ENCODE measurements at regions not wholly inside any gene's neighbourhood (a gene's known extent, or its start where the extent isn't known, plus 50 kb on each side); places are given as distances from the start of the nearest gene placed in this dataset.

DNA sequence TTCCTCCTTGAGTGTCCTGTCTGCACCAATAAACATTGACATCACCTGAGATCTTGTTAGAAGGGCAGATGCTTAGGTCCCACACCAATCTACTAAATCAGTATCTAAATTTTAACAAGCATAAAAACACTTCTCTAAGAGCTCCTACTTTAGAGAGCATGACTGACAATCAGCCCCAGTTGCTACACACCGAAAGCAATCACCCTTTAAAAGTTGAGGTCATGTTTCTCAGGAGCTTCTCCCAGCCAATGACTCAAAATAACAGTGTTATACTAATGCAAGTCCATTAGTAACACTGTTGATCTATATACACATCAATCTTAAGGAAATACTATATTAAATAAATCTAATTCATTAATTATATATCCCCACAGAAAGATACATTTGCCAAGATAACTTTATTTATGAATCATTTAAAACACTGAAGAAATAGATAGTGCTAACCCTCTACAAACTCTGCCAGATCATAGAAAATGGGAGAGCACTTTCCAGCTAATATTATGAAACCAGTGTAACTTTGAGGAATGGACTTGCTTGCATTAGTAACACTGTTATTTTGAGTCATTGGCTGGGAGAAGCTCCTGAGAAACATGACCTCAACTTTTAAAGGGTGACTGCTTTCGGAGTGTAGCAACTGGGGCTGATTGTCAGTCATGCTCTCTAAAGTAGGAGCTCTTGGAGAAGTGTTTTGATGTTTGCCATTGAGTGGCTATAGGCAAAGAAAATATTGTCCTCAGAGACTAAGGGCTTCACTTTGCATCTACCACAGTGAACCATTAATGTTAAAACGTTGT, 109.8 kb upstream of the HDX start:
- no peak for DNase-seq
- Mint-ChIP-seq H3K27ac (no peak overlapping the region), H3K27me3 (no peaks in the 10 kb centered on the region), H3K4me1 (no peaks in the 10 kb centered on the region), H3K36me3 (ENCODE audit: low read depth) (no peaks in the 10 kb centered on the region), H3K9me3 (no peaks in the 10 kb centered on the region), H3K4me3 (no peak overlapping the region)
- POLR2A ChIA-PET, result no interaction called here
- CTCF ChIA-PET, result no interaction called here

DNA sequence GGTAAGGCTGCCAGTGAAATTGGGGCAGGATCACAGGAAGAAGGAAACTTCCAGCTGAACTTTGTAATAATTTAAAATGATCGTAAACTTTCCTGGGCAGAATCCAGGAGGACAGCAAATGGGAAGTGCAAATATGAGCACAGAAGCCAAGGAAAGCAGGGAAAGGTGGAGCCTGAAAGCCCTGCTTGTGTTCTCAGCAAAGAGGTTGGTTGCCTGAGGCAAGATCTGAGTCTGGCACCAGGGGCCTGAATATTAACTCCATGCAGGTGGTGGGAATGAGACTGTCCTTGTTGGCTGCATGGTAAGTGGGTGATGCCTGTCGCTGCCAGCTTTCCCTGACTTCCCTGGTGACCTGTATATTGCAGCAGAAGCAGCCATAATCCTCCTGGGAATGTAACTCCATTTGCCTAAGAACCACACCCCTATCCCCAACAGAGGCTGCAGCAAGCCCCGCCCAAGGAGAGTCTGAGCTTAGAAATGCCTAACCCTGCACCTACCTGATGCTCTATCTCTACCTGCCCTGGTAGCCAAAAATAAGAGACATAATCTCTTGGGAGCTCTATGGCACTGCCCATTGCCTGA, 132.0 kb upstream of the HDX start:
- Mint-ChIP-seq H3K36me3 (ENCODE audit: low read depth) (no peaks in the 10 kb centered on the region), H3K27ac (no peak overlapping the region), H3K27me3 (no peaks in the 10 kb centered on the region), H3K4me3 (no peak overlapping the region), H3K4me1 (no peaks in the 10 kb centered on the region), H3K9me3 (peaks cover 3% of the 10 kb centered on the region)
- DNase-seq, result no peak
- ChIA-PET POLR2A (no interaction called here), CTCF (no interaction called here)

DNA sequence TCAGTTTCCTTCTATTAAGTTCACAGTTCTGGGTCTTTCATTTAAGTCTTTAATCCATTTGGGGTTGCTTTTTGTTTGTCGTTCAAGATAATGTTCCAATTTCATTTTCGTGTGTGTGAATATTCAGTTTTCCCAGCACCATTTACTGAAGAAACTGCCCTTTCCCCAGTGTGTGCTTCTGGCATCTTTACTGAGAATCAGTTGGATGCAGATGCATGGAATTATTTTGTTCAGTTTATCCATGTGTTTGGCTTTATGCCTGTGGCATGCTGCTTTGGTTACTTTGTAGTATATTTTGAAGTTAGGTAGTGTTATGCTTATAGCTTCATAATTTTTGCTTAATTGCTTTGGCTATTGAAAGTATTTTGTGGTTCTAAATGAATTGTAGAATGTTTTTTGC, 163.8 kb upstream of the HDX start:
- Mint-ChIP-seq H3K36me3 (ENCODE audit: low read depth) (no peaks in the 10 kb centered on the region), H3K27me3 (no peaks in the 10 kb centered on the region), H3K4me1 (no peaks in the 10 kb centered on the region), H3K4me3 (no peak overlapping the region), H3K27ac (no peak overlapping the region), H3K9me3 (no peaks in the 10 kb centered on the region)
- POLR2A ChIA-PET, result no interaction called here
- no peak for DNase-seq
- CTCF ChIA-PET, result no interaction called here

DNA sequence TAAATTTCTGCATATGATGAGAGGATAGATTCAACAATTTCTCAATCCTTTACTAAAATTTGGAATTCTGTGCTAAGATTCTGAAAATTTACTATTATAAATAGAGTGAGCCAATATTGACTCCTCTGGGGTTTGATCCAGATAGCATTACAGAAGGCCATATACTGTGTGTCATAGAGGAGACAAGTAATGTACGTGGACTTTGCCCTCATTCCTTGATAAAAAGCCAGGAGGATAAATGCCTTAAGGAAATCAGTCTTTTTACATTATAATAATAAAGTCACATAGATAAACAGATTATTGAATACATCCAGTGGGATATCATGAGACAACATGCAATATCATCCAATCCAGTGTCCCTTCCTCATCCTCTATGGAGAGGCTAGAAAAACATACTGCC, 188.0 kb upstream of the HDX start:
- Mint-ChIP-seq H3K27ac (no peak overlapping the region), H3K4me1 (no peaks in the 10 kb centered on the region), H3K36me3 (ENCODE audit: low read depth) (no peaks in the 10 kb centered on the region), H3K4me3 (no peak overlapping the region), H3K27me3 (no peaks in the 10 kb centered on the region), H3K9me3 (no peaks in the 10 kb centered on the region)
- ChIA-PET CTCF (no interaction called here), POLR2A (no interaction called here)
- DNase-seq, result no peak

DNA sequence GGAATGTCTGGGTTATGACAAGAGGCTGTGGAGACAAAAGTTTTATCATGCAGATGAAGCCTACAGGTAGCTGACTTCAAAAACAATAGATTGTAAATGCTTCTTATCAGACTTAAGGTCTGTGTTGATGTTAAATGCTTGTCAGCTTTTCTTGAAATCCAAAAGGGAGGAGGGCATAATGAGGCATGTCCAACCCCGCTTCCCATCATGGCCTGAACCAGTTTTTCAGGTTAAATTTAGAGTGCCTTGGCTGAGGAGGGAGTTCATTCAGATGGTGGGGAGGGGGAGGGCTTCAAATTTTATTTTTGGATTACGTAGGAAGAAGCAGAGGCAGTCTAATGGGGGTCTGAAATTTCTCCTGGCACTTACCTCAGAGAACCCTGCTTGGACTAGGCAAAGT, 207.7 kb upstream of the HDX start:
- no peak overlapping the region for H3K27ac Mint-ChIP-seq
- no peaks in the 10 kb centered on the region for H3K27me3 Mint-ChIP-seq
- ChIA-PET CTCF (no interaction called here), POLR2A (no interaction called here)
- DNase-seq, result no peak
- no peaks in the 10 kb centered on the region for H3K9me3 Mint-ChIP-seq
- H3K36me3 Mint-ChIP-seq (ENCODE audit: low read depth), result no peaks in the 10 kb centered on the region
- no peak overlapping the region for H3K4me3 Mint-ChIP-seq
- no peaks in the 10 kb centered on the region for H3K4me1 Mint-ChIP-seq

DNA sequence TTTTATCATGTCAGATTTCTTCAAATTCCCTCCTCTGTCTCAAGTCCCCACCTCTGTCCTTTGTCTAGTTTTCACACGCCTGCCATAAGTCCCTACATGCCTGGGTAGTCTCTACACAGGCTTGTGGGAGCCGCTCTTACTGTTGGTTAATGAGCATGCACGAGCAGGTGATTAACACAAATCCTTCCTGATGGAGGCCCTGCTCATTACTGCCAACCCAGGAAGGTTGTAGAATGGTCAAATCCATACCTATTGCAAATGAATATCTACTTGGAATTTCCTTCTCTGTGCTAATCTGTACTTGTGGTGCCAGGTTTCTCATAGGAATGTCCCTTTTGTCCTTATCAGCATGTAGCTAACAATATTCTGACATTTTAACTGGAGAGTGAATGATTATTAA, 208.4 kb upstream of the HDX start:
- Mint-ChIP-seq H3K4me3 (no peak overlapping the region), H3K27me3 (no peaks in the 10 kb centered on the region), H3K27ac (no peak overlapping the region), H3K9me3 (no peaks in the 10 kb centered on the region), H3K36me3 (ENCODE audit: low read depth) (no peaks in the 10 kb centered on the region), H3K4me1 (no peaks in the 10 kb centered on the region)
- DNase-seq, result no peak
- ChIA-PET POLR2A (no interaction called here), CTCF (no interaction called here)

DNA sequence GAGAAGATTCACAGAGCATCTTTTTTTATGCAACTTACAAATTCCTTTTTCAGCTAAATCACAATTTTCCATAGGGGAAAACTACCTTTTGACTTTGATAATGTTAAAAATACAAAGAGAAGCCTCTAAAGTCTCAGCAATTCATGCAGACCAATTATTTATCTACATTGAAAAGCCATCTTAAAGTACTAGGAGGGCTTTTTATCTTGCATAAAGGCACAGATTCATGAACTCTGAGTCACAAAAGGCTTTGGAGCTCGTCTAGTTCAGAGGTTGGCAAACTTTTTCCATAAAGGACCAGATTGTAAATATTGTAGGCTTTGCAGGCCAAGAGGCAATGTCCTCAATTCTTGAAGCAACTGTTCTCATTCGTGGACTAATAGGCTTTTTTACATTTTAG, 210.4 kb upstream of the HDX start:
- Mint-ChIP-seq H3K27me3 (no peaks in the 10 kb centered on the region), H3K4me1 (no peaks in the 10 kb centered on the region), H3K4me3 (no peak overlapping the region), H3K27ac (no peak overlapping the region), H3K9me3 (no peaks in the 10 kb centered on the region), H3K36me3 (ENCODE audit: low read depth) (no peaks in the 10 kb centered on the region)
- no peak for DNase-seq
- POLR2A ChIA-PET, result no interaction called here
- CTCF ChIA-PET, result no interaction called here

DNA sequence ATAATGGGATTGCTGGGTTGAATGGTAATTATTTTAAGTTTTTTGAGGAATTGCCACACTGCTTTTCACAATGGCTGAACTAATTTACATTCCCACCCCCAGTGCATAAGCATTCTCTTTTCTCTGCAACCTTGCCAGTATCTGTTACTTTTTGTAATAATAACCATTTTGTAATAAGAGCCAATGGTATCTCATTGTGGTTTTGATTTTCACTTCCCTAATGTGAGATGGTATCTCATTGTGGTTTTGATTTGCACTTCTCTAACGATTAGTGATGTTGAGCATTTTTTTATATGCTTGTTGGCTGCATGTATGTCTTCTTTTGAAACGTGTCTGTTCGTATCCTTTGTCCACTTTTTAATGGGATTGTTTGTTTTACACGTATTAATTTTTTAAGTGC, 213.1 kb upstream of the HDX start:
- Mint-ChIP-seq H3K9me3 (no peaks in the 10 kb centered on the region), H3K36me3 (ENCODE audit: low read depth) (no peaks in the 10 kb centered on the region), H3K4me1 (no peaks in the 10 kb centered on the region), H3K27me3 (no peaks in the 10 kb centered on the region), H3K4me3 (no peak overlapping the region), H3K27ac (no peak overlapping the region)
- no peak for DNase-seq
- ChIA-PET POLR2A (no interaction called here), CTCF (no interaction called here)

DNA sequence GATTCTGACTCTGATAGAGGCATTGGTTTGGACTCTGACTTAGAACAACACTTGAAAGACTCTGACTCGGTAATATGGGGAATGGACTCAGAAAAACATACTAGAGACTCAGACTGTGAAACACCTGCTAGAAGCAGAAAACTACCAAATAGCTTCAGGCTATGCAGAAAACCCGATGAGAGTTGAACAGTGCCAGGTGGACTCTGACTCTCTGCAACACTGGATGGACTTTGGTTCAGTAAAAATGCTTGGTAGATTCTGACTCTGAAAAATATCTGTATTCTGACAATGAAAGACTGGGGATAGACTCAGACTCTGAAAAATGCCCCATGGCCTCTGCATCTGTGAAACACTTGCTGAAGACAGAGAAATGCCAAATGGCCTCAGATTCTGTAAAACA, 215.1 kb upstream of the HDX start:
- Mint-ChIP-seq H3K4me1 (no peaks in the 10 kb centered on the region), H3K9me3 (no peaks in the 10 kb centered on the region)
- POLR2A ChIA-PET, result no interaction called here

DNA sequence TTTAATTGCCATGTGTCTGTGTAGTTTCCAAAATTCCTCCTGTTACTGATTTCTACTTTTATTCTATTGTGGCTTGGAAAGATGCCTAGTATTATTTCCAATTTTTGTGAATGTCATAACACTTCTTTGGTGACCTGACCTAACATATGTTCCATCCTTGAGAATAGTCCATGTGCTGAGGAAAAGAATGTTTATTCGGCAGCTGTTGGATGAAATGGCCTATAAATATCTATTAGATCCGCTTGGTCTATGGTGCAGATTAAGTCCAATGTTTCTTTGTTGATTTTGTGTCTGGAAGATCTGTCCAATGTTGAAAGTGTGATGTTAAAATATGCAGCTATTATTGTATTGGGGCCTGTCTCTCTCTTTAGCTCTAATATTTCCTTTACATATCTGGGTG, 219.2 kb upstream of the HDX start:
- H3K27me3 Mint-ChIP-seq, result no peaks in the 10 kb centered on the region
- ChIA-PET POLR2A (no interaction called here), CTCF (no interaction called here)
- no peaks in the 10 kb centered on the region for H3K4me1 Mint-ChIP-seq
- H3K27ac Mint-ChIP-seq, result no peak overlapping the region
- H3K9me3 Mint-ChIP-seq, result no peaks in the 10 kb centered on the region
- no peak overlapping the region for H3K4me3 Mint-ChIP-seq
- no peak for DNase-seq
- H3K36me3 Mint-ChIP-seq (ENCODE audit: low read depth), result no peaks in the 10 kb centered on the region

More for the DNA sequence above, 215.1 kb upstream of the HDX start:
- H3K27me3 Mint-ChIP-seq, result no peaks in the 10 kb centered on the region
- H3K27ac Mint-ChIP-seq, result no peak overlapping the region
- no peaks in the 10 kb centered on the region for H3K36me3 Mint-ChIP-seq (ENCODE audit: low read depth)
- CTCF ChIA-PET, result no interaction called here
- DNase-seq, result no peak
- H3K4me3 Mint-ChIP-seq, result no peak overlapping the region

DNA sequence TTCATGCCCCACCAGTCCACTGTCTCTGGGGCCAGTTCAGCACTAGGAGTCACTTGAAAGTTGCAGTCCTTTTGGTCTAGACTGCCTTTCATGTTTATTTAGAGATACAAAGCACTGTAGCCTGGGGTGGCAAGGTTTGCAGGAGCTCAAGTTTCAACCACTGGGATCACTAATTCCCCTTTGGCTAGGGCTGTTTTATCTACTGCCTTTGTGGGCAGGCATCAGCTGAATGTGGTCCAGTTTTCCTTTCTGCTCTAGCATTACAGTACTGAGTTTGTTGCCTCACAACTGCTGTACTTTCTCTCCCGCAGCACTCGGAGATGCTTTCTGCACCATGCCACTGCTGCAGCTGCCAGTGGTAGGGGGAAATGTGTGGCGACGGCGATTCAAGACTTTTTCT, 222.3 kb upstream of the HDX start:
- DNase-seq, result no peak
- no peaks in the 10 kb centered on the region for H3K36me3 Mint-ChIP-seq (ENCODE audit: low read depth)
- no peak overlapping the region for H3K4me3 Mint-ChIP-seq
- H3K27me3 Mint-ChIP-seq, result no peaks in the 10 kb centered on the region
- ChIA-PET CTCF (no interaction called here), POLR2A (no interaction called here)
- H3K27ac Mint-ChIP-seq, result no peak overlapping the region
- no peaks in the 10 kb centered on the region for H3K4me1 Mint-ChIP-seq
- H3K9me3 Mint-ChIP-seq, result no peaks in the 10 kb centered on the region

DNA sequence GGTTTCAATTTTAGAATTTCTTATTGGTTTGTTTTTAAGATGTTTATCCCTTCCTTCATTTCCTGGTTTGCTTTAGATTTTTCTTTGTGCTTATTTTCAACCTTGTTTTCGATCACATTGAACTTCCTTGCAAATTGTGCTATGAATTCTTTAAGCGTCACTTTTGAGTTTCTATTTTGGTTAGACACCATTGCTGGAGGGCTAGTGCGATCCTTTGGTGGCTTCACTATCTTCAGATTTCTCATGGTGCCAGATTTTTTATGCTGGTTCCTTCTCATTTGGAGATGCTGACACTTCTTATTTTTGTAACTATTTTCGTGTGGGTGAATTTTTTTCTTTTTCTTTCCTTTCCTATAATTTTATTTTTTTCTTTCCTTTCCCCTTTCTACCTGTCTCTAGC, 227.2 kb upstream of the HDX start:
- H3K4me3 Mint-ChIP-seq, result no peak overlapping the region
- DNase-seq, result no peak
- no peak overlapping the region for H3K27ac Mint-ChIP-seq
- ChIA-PET CTCF (interaction anchor here (0.6 kb wide), 1 partner anchor 9 kb away, joined by 3 read pairs; no protein-coding TSS in a partner anchor), POLR2A (no interaction called here)
- no peaks in the 10 kb centered on the region for H3K9me3 Mint-ChIP-seq
- H3K36me3 Mint-ChIP-seq (ENCODE audit: low read depth), result no peaks in the 10 kb centered on the region
- H3K27me3 Mint-ChIP-seq, result no peaks in the 10 kb centered on the region
- H3K4me1 Mint-ChIP-seq, result no peaks in the 10 kb centered on the region

DNA sequence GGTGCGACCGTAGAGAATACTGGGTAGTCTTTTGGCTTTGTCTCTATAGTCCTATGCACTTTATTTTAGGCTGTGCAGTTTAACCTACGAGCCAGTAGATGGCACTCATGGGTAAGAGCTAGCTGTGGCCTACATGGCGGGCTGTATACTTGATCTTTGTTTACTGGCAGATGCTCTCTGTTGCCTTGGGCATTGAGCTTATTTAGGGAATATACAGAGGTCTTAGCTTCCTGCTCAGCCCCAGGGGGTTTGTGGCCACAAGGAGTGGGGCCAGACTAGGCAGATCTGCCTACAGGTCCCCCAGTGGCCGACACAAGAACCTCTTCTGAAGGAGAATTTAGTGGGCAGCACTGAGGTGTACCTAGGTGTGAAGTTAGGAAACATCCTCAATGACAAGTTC, 227.6 kb upstream of the HDX start:
- ChIA-PET CTCF (interaction anchor here (0.6 kb wide), 1 partner anchor 8 kb away, joined by 3 read pairs; no protein-coding TSS in a partner anchor), POLR2A (no interaction called here)
- no peak overlapping the region for H3K4me3 Mint-ChIP-seq
- no peak for DNase-seq
- no peaks in the 10 kb centered on the region for H3K27me3 Mint-ChIP-seq
- H3K9me3 Mint-ChIP-seq, result no peaks in the 10 kb centered on the region
- H3K4me1 Mint-ChIP-seq, result no peaks in the 10 kb centered on the region
- H3K27ac Mint-ChIP-seq, result no peak overlapping the region
- H3K36me3 Mint-ChIP-seq (ENCODE audit: low read depth), result no peaks in the 10 kb centered on the region

DNA sequence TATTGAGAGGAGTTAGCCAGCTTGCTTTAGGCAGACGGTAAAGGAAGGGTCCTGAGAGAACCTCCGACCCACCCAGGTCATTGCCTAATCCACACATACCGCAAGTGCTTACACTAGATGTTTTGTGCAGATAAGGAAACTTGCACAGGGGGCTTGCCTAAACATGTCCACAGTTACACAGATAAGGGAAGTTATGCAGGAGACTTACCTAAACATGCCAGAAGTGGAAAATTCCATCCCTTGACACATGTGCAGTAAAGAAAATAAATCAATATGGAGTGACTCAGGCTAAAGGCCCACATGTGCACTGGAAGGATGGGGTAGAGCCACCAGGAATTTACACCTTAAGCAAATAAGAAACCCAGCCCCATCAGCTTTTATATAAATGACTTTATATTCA, 232.8 kb upstream of the HDX start:
- Mint-ChIP-seq H3K27ac (no peak overlapping the region), H3K4me3 (no peak overlapping the region), H3K36me3 (ENCODE audit: low read depth) (no peaks in the 10 kb centered on the region), H3K4me1 (no peaks in the 10 kb centered on the region), H3K27me3 (no peaks in the 10 kb centered on the region), H3K9me3 (no peaks in the 10 kb centered on the region)
- POLR2A ChIA-PET, result no interaction called here
- CTCF ChIA-PET, result no interaction called here
- DNase-seq, result no peak

Measured in activated CD4-positive, alpha-beta memory T cell treated with anti-CD3 and anti-CD28 coated beads, Interleukin-2, amount 10 ng/mL, durations not matched to agents 7 days and 5 days (primary cell).